ENCODE measurements at regions not wholly inside any gene's neighbourhood (a gene's known extent, or its start where the extent isn't known, plus 50 kb on each side); places are given as distances from the start of the nearest gene placed in this dataset.
"Not testable (repeated sequence)": the region's sequence is repeated elsewhere in the genome, so short reads cannot be mapped to it uniquely, and the experiment has no call there.

DNA sequence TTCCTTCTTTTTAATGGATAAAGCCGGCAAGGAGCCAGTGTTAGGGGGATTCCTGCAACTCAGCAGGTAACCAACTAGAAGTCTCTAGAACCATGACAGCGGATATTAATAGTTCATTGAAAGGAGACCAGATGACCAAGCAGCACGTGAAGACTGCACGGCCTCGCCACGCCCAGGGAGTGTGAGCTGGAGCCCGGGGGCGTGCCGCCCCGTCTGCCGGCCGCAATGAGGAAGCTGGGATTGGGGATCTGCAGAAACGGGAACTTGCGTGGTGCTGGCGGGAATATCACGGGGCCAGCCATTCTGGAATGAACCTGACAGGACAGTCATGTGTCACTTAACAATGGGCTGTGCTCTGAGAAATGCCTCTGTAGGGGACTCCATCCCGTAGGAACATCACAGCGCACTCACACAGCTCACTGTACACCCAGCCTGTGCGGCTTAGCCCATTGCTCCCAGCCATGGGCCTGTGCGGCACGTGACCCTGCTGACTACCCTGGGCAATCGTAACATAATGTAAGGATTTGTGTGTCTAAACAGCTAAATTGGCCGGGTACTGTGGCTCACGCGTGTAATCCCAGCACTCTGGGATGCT, 4092.8 kb upstream of the TPTE start:
- DNase-seq: not testable (repeated sequence)

GRCh38 chr21:6429924-6430323, 4091.5 kb upstream of the TPTE start:
- DNase-seq: not testable (repeated sequence)

- DNase-seq: not testable (repeated sequence)
These were observed 4088.2 kb upstream of the TPTE start for GRCh38 chr21:6433149-6433548.

DNA sequence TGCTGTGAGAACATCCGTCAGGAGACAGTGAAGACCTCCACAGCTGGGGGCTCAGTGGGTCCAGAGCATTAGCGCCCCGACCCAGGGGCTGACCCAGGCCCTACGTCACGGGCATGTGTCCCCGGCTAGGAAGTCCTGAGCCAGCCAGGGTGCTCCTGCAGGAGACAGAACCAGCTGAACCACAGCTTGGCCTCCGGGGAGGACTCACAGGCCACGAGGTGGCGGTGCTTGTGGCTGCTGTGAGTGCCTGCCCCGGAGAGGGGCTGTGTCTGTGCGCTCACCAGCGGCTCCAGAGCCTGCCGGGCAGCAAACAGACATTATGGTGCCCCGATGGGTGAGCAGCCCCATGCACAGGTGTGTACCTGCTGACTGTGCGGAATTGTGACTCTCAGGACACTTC, 4085.2 kb upstream of the TPTE start:
- not testable (repeated sequence) for DNase-seq

- not testable (repeated sequence) for DNase-seq
These were observed 4084.2 kb upstream of the TPTE start for GRCh38 chr21:6436971-6437833.

DNA sequence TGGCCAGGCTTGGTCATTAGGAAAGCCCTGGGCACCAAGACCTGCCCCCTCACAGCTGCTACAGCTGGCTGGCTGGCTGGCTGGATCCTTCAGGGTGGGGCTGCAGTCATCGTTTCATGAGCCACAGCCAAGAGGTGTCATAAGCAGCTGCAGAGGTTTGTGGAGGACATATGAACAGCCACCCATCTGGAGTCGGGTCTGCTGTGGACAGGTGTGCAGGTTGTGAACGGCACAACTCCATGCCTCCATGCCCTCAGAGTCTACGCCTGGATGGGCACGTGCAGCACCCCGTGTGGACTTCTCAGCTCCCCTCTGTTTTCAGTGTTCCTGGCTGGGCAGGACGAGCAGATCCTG, 4083.6 kb upstream of the TPTE start:
- DNase-seq: not testable (repeated sequence)

DNA sequence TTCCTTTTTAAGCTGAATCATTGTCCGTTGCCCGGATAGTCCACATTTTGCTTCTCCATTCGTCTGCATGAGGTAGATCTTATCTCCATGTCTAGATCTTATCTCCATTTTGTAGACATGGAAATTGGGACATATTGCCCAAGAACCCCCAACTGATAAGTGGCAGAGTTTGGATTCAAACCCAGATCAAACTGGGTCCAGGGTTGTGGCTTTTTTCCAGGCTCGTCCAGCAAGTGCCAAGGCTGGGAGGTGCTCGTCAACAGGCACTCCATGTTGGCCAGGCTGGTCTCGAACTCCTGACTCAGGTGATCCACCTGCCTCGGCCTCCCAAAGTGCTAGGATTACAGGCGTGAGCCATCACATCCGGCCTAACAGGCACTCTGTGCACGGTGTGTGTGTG, 4082.3 kb upstream of the TPTE start:
- not testable (repeated sequence) for DNase-seq

GRCh38 chr21:6454648-6455340, 4066.6 kb upstream of the TPTE start:
- DNase-seq: not testable (repeated sequence)

- DNase-seq: not testable (repeated sequence)
These were observed 4065.2 kb upstream of the TPTE start for GRCh38 chr21:6456011-6456661.

GRCh38 chr21:6459761-6460160, 4061.6 kb upstream of the TPTE start:
- DNase-seq: not testable (repeated sequence)

DNA sequence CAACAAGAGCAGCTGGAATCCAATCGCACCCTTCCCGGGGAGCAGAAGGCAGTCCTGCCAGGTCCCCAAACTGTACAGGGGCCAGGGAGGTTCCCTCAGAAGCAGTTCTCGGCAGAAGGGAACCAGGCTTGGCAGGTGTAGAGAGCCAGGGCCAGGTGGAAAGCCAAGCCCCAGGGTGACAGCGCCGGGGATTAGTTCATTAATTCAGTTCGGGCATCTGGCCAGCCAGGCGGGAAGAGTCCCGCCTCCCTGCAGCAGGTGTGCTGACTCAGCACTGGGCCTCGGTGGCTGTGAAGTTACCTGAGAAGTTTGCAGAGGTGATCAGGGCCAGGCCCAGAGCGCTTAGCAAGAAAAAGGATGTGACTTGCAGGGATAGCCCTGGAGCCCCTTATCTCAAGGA, 4060.0 kb upstream of the TPTE start:
- not testable (repeated sequence) for DNase-seq

DNA sequence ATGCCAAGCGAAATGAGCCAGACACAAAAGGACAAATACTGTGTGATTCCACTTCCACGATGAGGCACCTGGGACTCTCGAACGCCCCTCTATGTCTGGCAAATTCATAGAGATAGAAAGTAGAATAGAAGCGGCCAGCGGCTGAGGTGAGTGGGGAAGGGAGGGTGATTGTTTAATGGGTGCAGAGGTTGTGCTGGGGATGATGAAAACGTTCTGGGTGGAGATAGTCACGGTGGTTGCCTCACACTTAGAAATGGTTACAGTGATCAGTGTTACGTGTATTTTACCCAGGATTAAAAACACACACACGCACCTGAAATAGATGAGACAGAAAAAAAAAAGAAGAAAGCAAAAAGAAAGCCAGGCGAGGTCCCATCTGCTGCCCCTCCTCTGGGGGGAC, 4057.0 kb upstream of the TPTE start:
- DNase-seq: not testable (repeated sequence)

DNA sequence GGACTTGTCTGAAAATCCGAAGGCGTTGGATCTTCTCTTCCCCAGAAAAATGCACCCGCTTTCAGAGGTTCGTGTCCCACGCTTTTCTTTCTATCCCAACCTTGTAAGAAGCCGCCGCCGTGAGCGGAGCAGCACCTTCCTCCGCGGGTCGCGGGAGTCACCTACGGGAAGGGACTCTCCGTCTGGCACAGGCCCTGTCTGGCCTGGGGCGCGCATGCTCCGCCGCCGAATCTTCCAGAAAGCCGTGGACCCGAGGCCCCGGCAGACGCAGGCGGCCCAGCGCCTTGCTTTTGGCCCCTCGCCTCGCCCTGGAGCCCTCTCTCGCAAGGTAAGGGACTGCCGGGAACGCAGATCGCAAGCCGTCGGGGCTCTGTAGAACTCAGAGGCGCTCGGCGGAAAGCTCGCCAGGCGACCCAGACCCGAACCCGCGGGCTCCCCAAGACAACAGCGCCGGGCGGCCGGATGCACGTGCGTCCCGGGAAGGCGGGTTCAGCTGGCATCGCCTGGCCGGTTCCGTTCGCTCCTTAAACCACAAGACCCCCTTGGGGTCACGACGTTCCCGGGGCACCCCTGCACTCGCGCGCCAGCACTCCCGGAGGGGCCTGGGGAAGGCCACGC, 4055.2 kb upstream of the TPTE start:
- DNase-seq: not testable (repeated sequence)

DNA sequence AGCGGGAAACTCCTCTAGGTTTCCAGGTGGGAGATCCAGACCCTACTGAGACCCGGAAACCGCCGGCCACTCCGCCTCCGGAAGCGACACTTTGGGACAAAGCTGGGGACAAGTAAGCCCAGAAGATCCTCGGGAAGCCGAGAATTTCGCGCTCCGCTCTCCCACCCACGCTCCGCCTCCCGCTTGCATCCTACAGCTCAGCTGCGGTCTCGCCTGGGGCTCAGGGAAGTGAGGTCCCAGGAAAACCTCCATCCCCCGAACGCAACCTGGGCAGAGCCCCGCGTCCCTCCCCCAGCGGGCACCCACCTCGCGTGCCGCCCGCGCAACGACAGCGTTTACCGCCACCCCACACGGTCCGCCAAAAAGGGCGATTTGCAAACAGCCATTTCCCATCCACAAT, 4054.7 kb upstream of the TPTE start:
- not testable (repeated sequence) for DNase-seq

DNA sequence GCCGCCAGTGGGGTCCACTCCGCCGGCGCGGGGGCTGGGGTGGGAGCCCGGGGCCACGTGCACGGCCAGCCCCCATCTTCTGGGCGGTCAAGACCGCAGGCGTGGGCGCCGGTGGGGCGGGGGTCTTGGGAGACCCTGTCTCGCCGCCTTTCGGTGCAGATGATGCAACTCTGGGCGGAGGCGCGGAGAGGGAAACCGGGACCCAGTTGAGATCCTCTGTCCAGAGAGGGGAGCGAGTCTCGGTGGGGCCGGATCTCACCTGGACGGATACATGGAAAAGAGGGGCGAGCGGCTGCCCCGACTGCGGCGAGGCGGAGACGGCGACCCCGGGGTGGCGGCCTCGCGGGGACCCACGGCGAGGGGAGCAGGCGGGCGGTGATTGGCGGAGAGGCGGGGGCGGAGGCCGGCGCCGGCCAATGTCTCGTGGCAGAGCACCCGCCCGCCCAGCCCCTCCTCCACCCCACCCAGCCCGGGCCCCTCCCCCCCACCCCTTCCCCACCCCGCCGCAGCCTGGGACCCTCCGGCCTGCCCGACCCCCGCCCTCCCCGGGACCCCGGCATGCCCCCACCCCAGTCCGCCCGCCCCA, 4054.1 kb upstream of the TPTE start:
- DNase-seq: not testable (repeated sequence)

GRCh38 chr21:6467907-6468306, 4053.5 kb upstream of the TPTE start:
- not testable (repeated sequence) for DNase-seq

DNA sequence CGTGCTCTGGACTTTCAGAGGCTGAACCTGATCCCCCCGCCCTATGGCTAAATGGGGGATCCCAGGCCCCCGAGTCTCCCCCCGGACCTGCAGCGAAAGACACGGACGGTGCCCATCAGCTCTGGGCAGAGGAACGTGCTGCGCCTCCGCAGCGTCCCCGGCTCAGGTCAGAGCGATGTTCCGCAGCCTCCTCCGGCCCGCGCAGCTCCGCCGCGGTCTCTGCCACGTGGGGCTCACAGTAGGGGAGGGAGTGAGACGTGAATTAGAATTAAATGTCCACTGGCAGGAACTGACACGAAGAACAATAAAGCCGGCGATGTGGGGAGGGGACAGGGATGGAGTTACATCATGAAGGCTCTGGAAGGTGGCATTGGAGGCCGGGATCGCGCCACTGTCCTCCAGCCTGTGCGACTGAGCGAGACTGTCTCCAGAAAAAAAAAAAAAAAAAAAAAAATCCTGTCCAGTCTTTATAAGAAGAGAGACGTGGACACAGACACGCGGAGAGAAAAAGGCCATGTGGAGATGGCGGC, 4053.0 kb upstream of the TPTE start:
- DNase-seq: not testable (repeated sequence)

GRCh38 chr21:6474250-6474968, 4047.0 kb upstream of the TPTE start:
- not testable (repeated sequence) for DNase-seq

DNA sequence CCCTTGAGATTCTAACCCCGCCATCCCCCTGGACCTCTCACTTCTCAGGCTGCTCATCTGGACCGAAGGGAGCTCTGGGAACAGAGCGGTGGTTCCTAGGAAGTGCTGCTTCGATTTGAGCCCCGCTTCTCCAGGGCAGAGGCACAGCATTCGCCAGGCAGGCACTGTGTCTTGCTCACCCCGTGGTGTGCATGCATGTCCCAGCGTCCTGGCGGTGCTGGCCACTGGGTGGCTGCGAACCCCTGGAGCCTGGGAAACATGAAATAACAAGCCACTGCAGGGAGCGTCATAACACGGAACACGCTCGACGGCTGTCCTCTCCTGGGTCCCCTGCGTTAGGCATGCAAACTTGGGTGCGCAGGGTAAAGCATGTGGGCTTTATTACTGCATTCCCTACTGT, 4040.3 kb upstream of the TPTE start:
- DNase-seq: not testable (repeated sequence)

GRCh38 chr21:6482616-6483015, 4038.8 kb upstream of the TPTE start:
- DNase-seq: not testable (repeated sequence)

- not testable (repeated sequence) for DNase-seq
These were observed 4037.7 kb upstream of the TPTE start for GRCh38 chr21:6483645-6484044.
